ENCODE measurements at regions not wholly inside any gene's neighbourhood (a gene's known extent, or its start where the extent isn't known, plus 50 kb on each side); places are given as distances from the start of the nearest gene placed in this dataset.

DNA sequence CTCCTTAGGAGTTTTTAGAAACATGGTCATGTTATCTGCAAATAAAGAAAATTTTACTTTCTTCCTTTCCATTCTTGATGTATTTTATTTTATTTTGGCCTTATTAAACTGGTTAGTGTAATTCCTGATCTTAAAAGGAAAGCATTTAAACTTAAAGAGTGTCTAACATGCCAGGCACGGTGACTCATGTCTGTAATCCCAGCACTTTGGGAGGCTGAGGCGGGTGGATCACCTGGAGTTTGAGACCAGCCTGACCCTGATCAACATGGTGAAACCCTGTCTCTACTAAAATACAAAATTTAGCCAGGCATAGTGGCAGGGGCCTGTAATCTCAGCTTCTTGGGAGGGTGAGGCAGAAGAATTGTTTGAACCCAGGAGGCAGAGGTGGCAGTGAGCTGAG, 281.3 kb downstream of the PTTG2 start:
- no peak for DNase-seq (ENCODE audit: low read depth in 1 of 2, low spot score in 1 of 2)
- Histone ChIP-seq H3K27ac (replicated peaks) (no peak overlapping the region), H3K27me3 (ENCODE audit: insufficient read depth, poor library complexity, severe bottlenecking) (no peaks in the 10 kb centered on the region), H3K4me3 (replicated peaks; ENCODE audit: insufficient read depth, low read length) (no peak overlapping the region)
- TF ChIP-seq REST (IDR thresholded peaks at IDR 0.05; ENCODE audit: insufficient replicate concordance, low read depth) (no peak), POLR2AphosphoS5 (IDR thresholded peaks at IDR 0.05; ENCODE audit: low read depth) (no peak), GABPA (IDR thresholded peaks at IDR 0.05; ENCODE audit: low read depth) (no peak), CTCF (IDR thresholded peaks at IDR 0.05; ENCODE audit: insufficient read depth, low read length) (no peak)

- H3K27ac ChIP-seq (replicated peaks) = no peak overlapping the region
- TF ChIP-seq REST (IDR thresholded peaks at IDR 0.05; ENCODE audit: insufficient replicate concordance, low read depth) (no peak), GABPA (IDR thresholded peaks at IDR 0.05; ENCODE audit: low read depth) (no peak), SPI1 (IDR thresholded peaks at IDR 0.05; ENCODE audit: borderline replicate concordance, low read depth) (no peak), CTCF (IDR thresholded peaks at IDR 0.05; ENCODE audit: insufficient read depth, low read length) (no peak), POLR2AphosphoS5 (IDR thresholded peaks at IDR 0.05; ENCODE audit: low read depth) (no peak)
- H3K4me3 ChIP-seq (replicated peaks; ENCODE audit: insufficient read depth, low read length) = no peak overlapping the region
- no peaks in the 10 kb centered on the region for H3K27me3 ChIP-seq (ENCODE audit: insufficient read depth, poor library complexity, severe bottlenecking)
- DNase-seq (ENCODE audit: low read depth in 1 of 2, low spot score in 1 of 2) = no peak
Observed at GRCh38 chr4:38242101-38242500, 281.9 kb downstream of the PTTG2 start.

GRCh38 chr4:38242822-38243387, 282.7 kb downstream of the PTTG2 start:
- no peak for DNase-seq (ENCODE audit: low read depth in 1 of 2, low spot score in 1 of 2)
- Histone ChIP-seq H3K27ac (replicated peaks) (no peak overlapping the region), H3K4me3 (replicated peaks; ENCODE audit: insufficient read depth, low read length) (no peak overlapping the region), H3K27me3 (ENCODE audit: insufficient read depth, poor library complexity, severe bottlenecking) (no peaks in the 10 kb centered on the region)
- TF ChIP-seq CTCF (IDR thresholded peaks at IDR 0.05; ENCODE audit: insufficient read depth, low read length) = no peak
- TF ChIP-seq POLR2AphosphoS5 (IDR thresholded peaks at IDR 0.05; ENCODE audit: low read depth) = no peak
- no peak for TF ChIP-seq REST (IDR thresholded peaks at IDR 0.05; ENCODE audit: insufficient replicate concordance, low read depth)

Data from HL-60 (cell line).